Panc1 (cell line): ENCODE measurements at regions not wholly inside any gene's neighbourhood (a gene's known extent, or its start where the extent isn't known, plus 50 kb on each side); places are given as distances from the start of the nearest gene placed in this dataset.

Experiments used
- CTCF ChIP-seq: fragments of 450-650 bp; IDR thresholded peaks from 2 replicates; pipeline ENCODE4 v1.5.1; 2017; ENCODE audit warnings: mild to moderate bottlenecking
- POLR2AphosphoS5 ChIP-seq: IDR thresholded peaks from 2 replicates; pipeline ENCODE4 v1.6.1; 2012; ENCODE audit warnings: mild to moderate bottlenecking, low read depth, low read length, moderate library complexity
- REST ChIP-seq, 2 experiments: IDR thresholded peaks; 2 replicates each; pipeline ENCODE4 v1.6.1; 2011 to 2012; ENCODE audit warnings: low read depth in 2 of 2, control low read depth in 1 of 2, low read length in 1 of 2, mild to moderate bottlenecking in 1 of 2, moderate library complexity in 1 of 2; ENCODE audit not compliant: insufficient read depth in 1 of 2
- TCF7L2 ChIP-seq: IDR thresholded peaks from 2 replicates; pipeline ENCODE4 v1.6.1; 2011; ENCODE audit warnings: mild to moderate bottlenecking, low read depth, low read length, inconsistent platforms

GRCh38 chr13:90020536-90021070 lies 1326.9 kb upstream of the MIR17HG start:
- TF ChIP-seq CTCF (no peak), POLR2AphosphoS5 (no peak), TCF7L2 (no peak), REST (IDR thresholded peaks at IDR 0.05; ENCODE audit: insufficient read depth in 1 of 2, low read depth in 2 of 2, low read length in 1 of 2) (no peak)
